Stomach (tissue), 4 donors: ENCODE measurements at regions not wholly inside any gene's neighbourhood (a gene's known extent, or its start where the extent isn't known, plus 50 kb on each side); places are given as distances from the start of the nearest gene placed in this dataset.
"Not testable (repeated sequence)": the region's sequence is repeated elsewhere in the genome, so short reads cannot be mapped to it uniquely, and the experiment has no call there.

Experiments
- CTCF ChIP-seq, 7 experiments: fragments of 450-650 bp in 4 of 7; fragments of 200-600 bp in 3 of 7; sonication (generic) in 3 of 7; IDR thresholded peaks; one replicate each; pipeline ENCODE4 v1.5.1; 2016 to 2019; ENCODE audit warnings: antibody characterized with exemption in 7 of 7, control low read depth in 2 of 7, mild to moderate bottlenecking in 1 of 7
- POLR2A ChIP-seq, 4 donors: fragments of 450-650 bp; IDR thresholded peaks; one replicate each; pipeline ENCODE4 v1.6.1; 2016; ENCODE audit warnings: antibody characterized with exemption in 4 of 4, control low read depth in 2 of 4, mild to moderate bottlenecking in 1 of 4, moderate library complexity in 1 of 4

- TF ChIP-seq CTCF, POLR2A (IDR thresholded peaks at IDR 0.05): not testable (repeated sequence)
Observed at GRCh38 chr1:243054681-243055080, 200.4 kb downstream of the CEP170 start.
